Adipocyte (in vitro differentiated cells): ENCODE measurements at regions not wholly inside any gene's neighbourhood (a gene's known extent, or its start where the extent isn't known, plus 50 kb on each side); places are given as distances from the start of the nearest gene placed in this dataset.

Experiments used
- DNase-seq: peaks from one replicate; pipeline ENCODE4 v3.0.0-alpha.2; 2015; ENCODE audit warnings: low read depth
- H3K27me3 ChIP-seq: replicated peaks from 2 replicates; pipeline ENCODE4 v1.7.0; 2013; ENCODE audit warnings: mild to moderate bottlenecking, low read length, moderate library complexity; ENCODE audit not compliant: control insufficient read depth, insufficient read depth
- H3K36me3 ChIP-seq: 2 replicates; pipeline ENCODE4 v1.7.0; 2013; ENCODE audit warnings: low read length, mild to moderate bottlenecking, moderate library complexity; ENCODE audit not compliant: control insufficient read depth, insufficient read depth, severe bottlenecking
- H3K4me1 ChIP-seq: 2 replicates; pipeline ENCODE4 v1.7.0; 2013; ENCODE audit warnings: mild to moderate bottlenecking, low read length, moderate library complexity; ENCODE audit not compliant: control insufficient read depth, insufficient read depth
- H3K4me3 ChIP-seq: 2 replicates; pipeline ENCODE4 v1.7.0; 2013; ENCODE audit warnings: mild to moderate bottlenecking, low read length, moderate library complexity
- H3K9ac ChIP-seq: 2 replicates; pipeline ENCODE4 v1.7.0; 2013; ENCODE audit warnings: mild to moderate bottlenecking, low read length, moderate library complexity
- H3K9me3 ChIP-seq: 2 replicates; pipeline ENCODE4 v1.7.0; 2013; ENCODE audit warnings: mild to moderate bottlenecking, low read length, moderate library complexity; ENCODE audit not compliant: control insufficient read depth

GRCh38 chr13:39957868-39958677 is 302.6 kb downstream of the COG6 start:
- no peaks in the 10 kb centered on the region for H3K36me3 ChIP-seq
- peaks cover 6% of the 10 kb centered on the region for H3K27me3 ChIP-seq
- H3K9ac ChIP-seq = no peak overlapping the region
- DNase-seq = no peak
- H3K9me3 ChIP-seq = no peaks in the 10 kb centered on the region
- no peak overlapping the region for H3K4me3 ChIP-seq
- peaks cover 7% of the 10 kb centered on the region for H3K4me1 ChIP-seq

- no peak overlapping the region for H3K9ac ChIP-seq
These were observed 304.2 kb downstream of the COG6 start for GRCh38 chr13:39959497-39960144.

GRCh38 chr13:39960191-39960590 is 304.7 kb downstream of the COG6 start:
- Histone ChIP-seq H3K9ac (no peak overlapping the region), H3K4me1 (peaks cover 15% of the 10 kb centered on the region), H3K27me3 (peaks cover 9% of the 10 kb centered on the region)

More at GRCh38 chr13:39959497-39960144, 304.2 kb downstream of the COG6 start:
- peaks cover 15% of the 10 kb centered on the region for H3K4me1 ChIP-seq
- no peak overlapping the region for H3K4me3 ChIP-seq
- DNase-seq = no peak
- peaks cover 6% of the 10 kb centered on the region for H3K27me3 ChIP-seq
- no peaks in the 10 kb centered on the region for H3K9me3 ChIP-seq
- H3K36me3 ChIP-seq = no peaks in the 10 kb centered on the region

GRCh38 chr13:39961036-39961435 is 305.6 kb downstream of the COG6 start:
- H3K4me1 ChIP-seq = peaks cover 15% of the 10 kb centered on the region
- peaks cover 10% of the 10 kb centered on the region for H3K27me3 ChIP-seq

More at GRCh38 chr13:39960191-39960590, 304.7 kb downstream of the COG6 start:
- Histone ChIP-seq H3K36me3 (no peaks in the 10 kb centered on the region), H3K4me3 (no peak overlapping the region), H3K9me3 (no peaks in the 10 kb centered on the region)
- DNase-seq = no peak

GRCh38 chr13:39963612-39964011 is 308.1 kb downstream of the COG6 start:
- Histone ChIP-seq H3K4me1 (peaks cover 15% of the 10 kb centered on the region), H3K4me3 (no peak overlapping the region), H3K27me3 (peaks cover 23% of the 10 kb centered on the region), H3K9me3 (no peaks in the 10 kb centered on the region), H3K36me3 (no peaks in the 10 kb centered on the region), H3K9ac (no peak overlapping the region)
- DNase-seq = no peak

More at GRCh38 chr13:39961036-39961435, 305.6 kb downstream of the COG6 start:
- Histone ChIP-seq H3K36me3 (no peaks in the 10 kb centered on the region), H3K4me3 (no peak overlapping the region), H3K9ac (no peak overlapping the region), H3K9me3 (no peaks in the 10 kb centered on the region)
- DNase-seq = no peak

GRCh38 chr13:39965309-39965708 is 309.8 kb downstream of the COG6 start:
- no peak for DNase-seq
- peaks cover 25% of the 10 kb centered on the region for H3K27me3 ChIP-seq

GRCh38 chr13:39967199-39967959 is 311.9 kb downstream of the COG6 start:
- no peak for DNase-seq
- H3K36me3 ChIP-seq = no peaks in the 10 kb centered on the region
- H3K4me1 ChIP-seq = peaks cover 15% of the 10 kb centered on the region
- H3K4me3 ChIP-seq = no peak overlapping the region
- no peaks in the 10 kb centered on the region for H3K9me3 ChIP-seq
- no peak overlapping the region for H3K9ac ChIP-seq
- peaks cover 31% of the 10 kb centered on the region for H3K27me3 ChIP-seq

More at GRCh38 chr13:39965309-39965708, 309.8 kb downstream of the COG6 start:
- H3K4me1 ChIP-seq = peaks cover 15% of the 10 kb centered on the region
- no peaks in the 10 kb centered on the region for H3K9me3 ChIP-seq
- H3K36me3 ChIP-seq = no peaks in the 10 kb centered on the region
- no peak overlapping the region for H3K4me3 ChIP-seq
- no peak overlapping the region for H3K9ac ChIP-seq

- H3K36me3 ChIP-seq = no peaks in the 10 kb centered on the region
- peaks cover 35% of the 10 kb centered on the region for H3K27me3 ChIP-seq
- DNase-seq = no peak
- H3K4me1 ChIP-seq = peaks cover under 1% of the 10 kb centered on the region
- H3K4me3 ChIP-seq = no peak overlapping the region
- H3K9me3 ChIP-seq = no peaks in the 10 kb centered on the region
- H3K9ac ChIP-seq = no peak overlapping the region
These were observed 313.4 kb downstream of the COG6 start for GRCh38 chr13:39968646-39969475.

- peaks cover 32% of the 10 kb centered on the region for H3K27me3 ChIP-seq
- H3K9me3 ChIP-seq = no peaks in the 10 kb centered on the region
- DNase-seq = no peak
- H3K4me3 ChIP-seq = no peak overlapping the region
- H3K4me1 ChIP-seq = no peaks in the 10 kb centered on the region
- H3K9ac ChIP-seq = no peak overlapping the region
- H3K36me3 ChIP-seq = no peaks in the 10 kb centered on the region
These were observed 314.9 kb downstream of the COG6 start for GRCh38 chr13:39970177-39970846.

- H3K36me3 ChIP-seq = no peaks in the 10 kb centered on the region
- H3K4me1 ChIP-seq = no peaks in the 10 kb centered on the region
- H3K27me3 ChIP-seq = peaks cover 24% of the 10 kb centered on the region
- H3K4me3 ChIP-seq = no peak overlapping the region
- DNase-seq = no peak
- H3K9ac ChIP-seq = no peak overlapping the region
- no peaks in the 10 kb centered on the region for H3K9me3 ChIP-seq
These were observed 316.1 kb downstream of the COG6 start for GRCh38 chr13:39971526-39971925.
